ENCODE measurements at regions not wholly inside any gene's neighbourhood (a gene's known extent, or its start where the extent isn't known, plus 50 kb on each side); places are given as distances from the start of the nearest gene placed in this dataset.

GRCh38 chr13:99893567-99893966 lies 78.0 kb downstream of the ZIC5 start:
- H3K4me1 ChIP-seq (ENCODE audit: control insufficient read depth, extremely low read depth, insufficient read depth, low read length): no peaks in the 10 kb centered on the region
- no peak for DNase-seq (ENCODE audit: low read depth, low spot score)
- peaks cover 38% of the 10 kb centered on the region for H3K27me3 ChIP-seq (ENCODE audit: control insufficient read depth, extremely low read depth, insufficient read depth, low read length)
- no peaks in the 10 kb centered on the region for H3K9me1 ChIP-seq (ENCODE audit: control insufficient read depth, extremely low read depth, insufficient read depth, low read length)
- H3K4me3 ChIP-seq (ENCODE audit: control insufficient read depth in 2 of 3, extremely low read depth in 1 of 3, insufficient read depth in 2 of 3, low read depth in 1 of 3, low read length in 3 of 3): no peak overlapping the region
- H3K9ac ChIP-seq (ENCODE audit: control insufficient read depth, extremely low read depth, insufficient read depth, low read length): no peak overlapping the region
- dilution Hi-C loops (cut with MboI; ENCODE audit: extremely low pct_ligation_motif_present, low sequenced_read_pairs): no loop called here
- no peak overlapping the region for H3K27ac ChIP-seq (ENCODE audit: control insufficient read depth, insufficient read depth, low read length)
- FAIRE-seq: no peak
- no peak overlapping the region for H2AFZ ChIP-seq (ENCODE audit: control insufficient read depth, low read length)
- no peak for TF ChIP-seq EZH2 (IDR thresholded peaks at IDR 0.05; ENCODE audit: low read length)
- no peak for TF ChIP-seq CTCF (optimal IDR thresholded peaks at IDR 0.05 in 1 of 3, IDR thresholded peaks at IDR 0.05 in 1 of 3, conservative IDR thresholded peaks at IDR 0.05 in 1 of 3; ENCODE audit: extremely low read depth in 1 of 3, insufficient read depth in 2 of 3, low read length in 3 of 3)
- no peaks in the 10 kb centered on the region for H3K79me2 ChIP-seq (ENCODE audit: control insufficient read depth, insufficient read depth, low read length)
- no peaks in the 10 kb centered on the region for H3K36me3 ChIP-seq (ENCODE audit: control insufficient read depth in 2 of 2, extremely low read depth in 1 of 2, insufficient read depth in 2 of 2, low read length in 2 of 2)
- H3K4me2 ChIP-seq (ENCODE audit: control insufficient read depth, extremely low read depth, insufficient read depth, low read depth, low read length): no peak overlapping the region
- no peaks in the 10 kb centered on the region for H3K9me3 ChIP-seq (ENCODE audit: control insufficient read depth, low read depth, low read length)
- H4K20me1 ChIP-seq (ENCODE audit: control insufficient read depth, extremely low read depth, insufficient read depth, low read length): no peaks in the 10 kb centered on the region

- Histone ChIP-seq H3K27ac (ENCODE audit: control insufficient read depth, insufficient read depth, low read length) (no peak overlapping the region), H3K4me2 (ENCODE audit: control insufficient read depth, extremely low read depth, insufficient read depth, low read depth, low read length) (no peak overlapping the region), H4K20me1 (ENCODE audit: control insufficient read depth, extremely low read depth, insufficient read depth, low read length) (no peaks in the 10 kb centered on the region), H2AFZ (ENCODE audit: control insufficient read depth, low read length) (no peak overlapping the region), H3K9ac (ENCODE audit: control insufficient read depth, extremely low read depth, insufficient read depth, low read length) (no peak overlapping the region), H3K4me3 (ENCODE audit: control insufficient read depth in 2 of 3, extremely low read depth in 1 of 3, insufficient read depth in 2 of 3, low read depth in 1 of 3, low read length in 3 of 3) (no peak overlapping the region), H3K79me2 (ENCODE audit: control insufficient read depth, insufficient read depth, low read length) (no peaks in the 10 kb centered on the region), H3K9me1 (ENCODE audit: control insufficient read depth, extremely low read depth, insufficient read depth, low read length) (no peaks in the 10 kb centered on the region), H3K9me3 (ENCODE audit: control insufficient read depth, low read depth, low read length) (no peaks in the 10 kb centered on the region), H3K36me3 (ENCODE audit: control insufficient read depth in 2 of 2, extremely low read depth in 1 of 2, insufficient read depth in 2 of 2, low read length in 2 of 2) (no peaks in the 10 kb centered on the region), H3K4me1 (ENCODE audit: control insufficient read depth, extremely low read depth, insufficient read depth, low read length) (no peaks in the 10 kb centered on the region), H3K27me3 (ENCODE audit: control insufficient read depth, extremely low read depth, insufficient read depth, low read length) (peaks cover 38% of the 10 kb centered on the region)
- DNase-seq (ENCODE audit: low read depth, low spot score) (no peak), FAIRE-seq (no peak)
- dilution Hi-C loops (cut with MboI; ENCODE audit: extremely low pct_ligation_motif_present, low sequenced_read_pairs): no loop called here
- TF ChIP-seq EZH2 (IDR thresholded peaks at IDR 0.05; ENCODE audit: low read length) (no peak), CTCF (optimal IDR thresholded peaks at IDR 0.05 in 1 of 3, IDR thresholded peaks at IDR 0.05 in 1 of 3, conservative IDR thresholded peaks at IDR 0.05 in 1 of 3; ENCODE audit: extremely low read depth in 1 of 3, insufficient read depth in 2 of 3, low read length in 3 of 3) (no peak)
Measured at GRCh38 chr13:99892866-99893504, 78.6 kb downstream of the ZIC5 start.
